Panc1 (cell line): ENCODE measurements at regions not wholly inside any gene's neighbourhood (a gene's known extent, or its start where the extent isn't known, plus 50 kb on each side); places are given as distances from the start of the nearest gene placed in this dataset.

Experiments
- ATAC-seq: fragments of 200-7000 bp; cut with Tn5 transposase; 2 replicates; pipeline ENCODE4 v1.9.1; 2020; ENCODE audit warnings: mild to moderate bottlenecking, moderate library complexity
- BruUV-seq: library from RNA; stranded (reverse); fragments of 400-500 nt; replicated peaks from 2 replicates; lab custom pipeline; 2021; lab: Mats Ljungman, UMichigan
- CTCF ChIA-PET: fragments of 300-600 bp; sonication (Branson Sonifier 250); formaldehyde crosslinking; loops from one replicate; lab custom pipeline; 2022; ENCODE audit warnings: antibody characterized with exemption; lab: Charles Lee
- POLR2A ChIA-PET: fragments of 300-600 bp; sonication (Branson Sonifier 250); formaldehyde crosslinking; loops from one replicate; lab custom pipeline; 2022; ENCODE audit warnings: antibody characterized with exemption; lab: Charles Lee
- DNase-seq: peaks from one replicate; pipeline ENCODE4 v3.0.0-alpha.2; 2010; ENCODE audit warnings: low read depth, low spot score
- H3K27ac ChIP-seq: 2 replicates; pipeline ENCODE4 v1.5.1; 2011; ENCODE audit warnings: mild to moderate bottlenecking, low read length, inconsistent platforms
- H3K27me3 ChIP-seq: fragments of 200-500 bp; sonication (Bioruptor generic); 2 replicates; pipeline ENCODE4 v1.6.0; 2014; ENCODE audit warnings: low read length, inconsistent platforms; ENCODE audit not compliant: control insufficient read depth, insufficient read depth
- H3K36me3 ChIP-seq: fragments of 200-500 bp; sonication (Bioruptor generic); 2 replicates; pipeline ENCODE4 v1.5.1; 2014; ENCODE audit warnings: inconsistent platforms, mild to moderate bottlenecking, low read length, moderate library complexity; ENCODE audit not compliant: control insufficient read depth, insufficient read depth
- H3K4me1 ChIP-seq: 2 replicates; pipeline ENCODE4 v1.5.1; 2011; ENCODE audit warnings: inconsistent platforms, mild to moderate bottlenecking, low read length, moderate library complexity; ENCODE audit not compliant: control insufficient read depth, insufficient read depth
- H3K4me3 ChIP-seq, 2 experiments: 2 replicates each; pipeline ENCODE4 v1.5.1; 2011 to 2012; ENCODE audit warnings: low read depth in 2 of 2, low read length in 2 of 2, mild to moderate bottlenecking in 2 of 2, inconsistent platforms in 1 of 2, moderate library complexity in 1 of 2
- H3K9me3 ChIP-seq: fragments of 200-500 bp; sonication (Bioruptor generic); 2 replicates; pipeline ENCODE4 v1.5.1; 2014; ENCODE audit warnings: low read depth, mild to moderate bottlenecking, inconsistent platforms, low read length, moderate library complexity; ENCODE audit not compliant: control insufficient read depth, insufficient read depth
- POLR2AphosphoS5 ChIP-seq: IDR thresholded peaks from 2 replicates; pipeline ENCODE4 v1.6.1; 2012; ENCODE audit warnings: mild to moderate bottlenecking, low read depth, low read length, moderate library complexity
- REST ChIP-seq, 2 experiments: IDR thresholded peaks; 2 replicates each; pipeline ENCODE4 v1.6.1; 2011 to 2012; ENCODE audit warnings: low read depth in 2 of 2, control low read depth in 1 of 2, low read length in 1 of 2, mild to moderate bottlenecking in 1 of 2, moderate library complexity in 1 of 2; ENCODE audit not compliant: insufficient read depth in 1 of 2
- SIN3A ChIP-seq: IDR thresholded peaks from 2 replicates; pipeline ENCODE4 v1.6.1; 2012; ENCODE audit warnings: low read depth, mild to moderate bottlenecking, low read length, moderate library complexity, borderline replicate concordance; ENCODE audit not compliant: insufficient read depth
- TCF7L2 ChIP-seq: IDR thresholded peaks from 2 replicates; pipeline ENCODE4 v1.6.1; 2011; ENCODE audit warnings: mild to moderate bottlenecking, low read depth, low read length, inconsistent platforms
- in situ Hi-C: cut with HindIII; loops from 2 replicates; pipeline ENCODE4 v1.10.0; 2016; ENCODE audit warnings: low sequenced_read_pairs, low pct_unique_long_range_greater_than_20kb
- intact Hi-C: fragments of 100-400 bp; cut with micrococcal nuclease; formaldehyde crosslinking; loops from one replicate; pipeline ENCODE4 v1.10.0; 2022; ENCODE audit not compliant: unreplicated experiment
- TF ChIP-seq, protein P1 (sequence below): fragments of 450-650 bp; IDR thresholded peaks from 2 replicates; pipeline ENCODE4 v1.5.1; 2017; ENCODE audit warnings: mild to moderate bottlenecking

DNA sequence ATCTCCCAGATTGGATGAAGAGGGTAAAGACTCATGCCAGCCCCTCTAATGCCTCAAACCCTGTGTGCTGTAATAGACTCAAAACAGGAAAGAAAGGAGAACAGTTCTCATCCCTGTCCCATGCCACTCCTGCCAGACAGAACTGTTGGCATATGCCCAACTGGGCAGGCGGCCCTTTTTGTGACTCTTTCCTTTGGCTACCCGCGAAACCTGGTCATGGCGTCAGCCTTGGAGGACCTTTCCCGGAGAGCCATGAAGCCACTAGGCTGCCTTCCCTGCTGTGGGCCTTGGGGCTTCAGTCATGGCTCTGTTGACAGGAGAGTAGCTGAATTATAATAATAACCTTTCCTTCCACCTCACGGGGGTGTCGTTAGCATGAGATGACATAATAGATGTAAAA, 75.9 kb upstream of the SEMA6A start:
- ChIA-PET CTCF (no interaction called here), POLR2A (no interaction called here)
- no peak overlapping the region for H3K4me3 ChIP-seq
- intact Hi-C loops (no loop called here), in situ Hi-C loops (no loop called here)
- no peaks in the 10 kb centered on the region for H3K4me1 ChIP-seq
- no peak overlapping the region for H3K27ac ChIP-seq
- TF ChIP-seq POLR2AphosphoS5 (no peak), REST (IDR thresholded peaks at IDR 0.05; ENCODE audit: insufficient read depth in 1 of 2, low read depth in 2 of 2, low read length in 1 of 2) (no peak), SIN3A (no peak), TCF7L2 (no peak)
- TF ChIP-seq, protein P1, sequence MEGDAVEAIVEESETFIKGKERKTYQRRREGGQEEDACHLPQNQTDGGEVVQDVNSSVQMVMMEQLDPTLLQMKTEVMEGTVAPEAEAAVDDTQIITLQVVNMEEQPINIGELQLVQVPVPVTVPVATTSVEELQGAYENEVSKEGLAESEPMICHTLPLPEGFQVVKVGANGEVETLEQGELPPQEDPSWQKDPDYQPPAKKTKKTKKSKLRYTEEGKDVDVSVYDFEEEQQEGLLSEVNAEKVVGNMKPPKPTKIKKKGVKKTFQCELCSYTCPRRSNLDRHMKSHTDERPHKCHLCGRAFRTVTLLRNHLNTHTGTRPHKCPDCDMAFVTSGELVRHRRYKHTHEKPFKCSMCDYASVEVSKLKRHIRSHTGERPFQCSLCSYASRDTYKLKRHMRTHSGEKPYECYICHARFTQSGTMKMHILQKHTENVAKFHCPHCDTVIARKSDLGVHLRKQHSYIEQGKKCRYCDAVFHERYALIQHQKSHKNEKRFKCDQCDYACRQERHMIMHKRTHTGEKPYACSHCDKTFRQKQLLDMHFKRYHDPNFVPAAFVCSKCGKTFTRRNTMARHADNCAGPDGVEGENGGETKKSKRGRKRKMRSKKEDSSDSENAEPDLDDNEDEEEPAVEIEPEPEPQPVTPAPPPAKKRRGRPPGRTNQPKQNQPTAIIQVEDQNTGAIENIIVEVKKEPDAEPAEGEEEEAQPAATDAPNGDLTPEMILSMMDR: no peak
- H3K27me3 ChIP-seq: no peaks in the 10 kb centered on the region
- no peaks in the 10 kb centered on the region for H3K9me3 ChIP-seq
- BruUV-seq: no TSS peak
- no peak for ATAC-seq
- no peaks in the 10 kb centered on the region for H3K36me3 ChIP-seq
- DNase-seq: no peak

- ATAC-seq (no peak), DNase-seq (no peak)
- TF ChIP-seq POLR2AphosphoS5: no peak
- TF ChIP-seq TCF7L2: no peak
- TF ChIP-seq, protein P1: no peak
- TF ChIP-seq SIN3A: no peak
- no peak for TF ChIP-seq REST (IDR thresholded peaks at IDR 0.05; ENCODE audit: insufficient read depth in 1 of 2, low read depth in 2 of 2, low read length in 1 of 2)
- BruUV-seq: no TSS peak
- H3K36me3 ChIP-seq: no peaks in the 10 kb centered on the region
- H3K27me3 ChIP-seq: no peaks in the 10 kb centered on the region
- in situ Hi-C loops (no loop called here), intact Hi-C loops (no loop called here)
- ChIA-PET CTCF (no interaction called here), POLR2A (no interaction called here)
- H3K4me3 ChIP-seq: no peak overlapping the region
- H3K9me3 ChIP-seq: no peaks in the 10 kb centered on the region
- no peak overlapping the region for H3K27ac ChIP-seq
- no peaks in the 10 kb centered on the region for H3K4me1 ChIP-seq
Observed at GRCh38 chr5:116646611-116647289, 72.1 kb upstream of the SEMA6A start.
